Fibroblast of gingiva (primary cell): ENCODE measurements at regions not wholly inside any gene's neighbourhood (a gene's known extent, or its start where the extent isn't known, plus 50 kb on each side); places are given as distances from the start of the nearest gene placed in this dataset.
"Not testable (repeated sequence)": the region's sequence is repeated elsewhere in the genome, so short reads cannot be mapped to it uniquely, and the experiment has no call there.

Source experiments
- DNase-seq: peaks from one replicate; pipeline ENCODE4 v3.0.0-alpha.2; 2011; ENCODE audit warnings: low read depth

DNA sequence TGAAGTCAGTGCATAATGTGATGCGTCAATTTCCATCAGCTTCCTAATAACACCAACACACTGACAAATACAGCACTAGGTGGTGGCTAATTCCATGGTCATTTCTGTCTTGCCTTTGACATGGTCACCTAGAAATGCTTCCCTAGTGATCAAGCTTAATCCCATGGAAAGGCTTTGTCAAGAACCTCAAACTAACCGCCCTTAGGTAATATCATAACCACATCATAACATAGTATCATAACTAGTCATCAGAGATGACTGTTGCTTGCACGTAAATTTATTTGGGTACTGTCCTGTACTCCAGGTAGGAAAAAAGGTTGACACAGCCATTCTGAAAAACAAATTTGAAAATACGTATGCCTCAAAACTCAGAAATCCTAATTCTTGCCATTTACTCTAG is 471.8 kb downstream of the IRS1 start:
- DNase-seq: no peak

DNA sequence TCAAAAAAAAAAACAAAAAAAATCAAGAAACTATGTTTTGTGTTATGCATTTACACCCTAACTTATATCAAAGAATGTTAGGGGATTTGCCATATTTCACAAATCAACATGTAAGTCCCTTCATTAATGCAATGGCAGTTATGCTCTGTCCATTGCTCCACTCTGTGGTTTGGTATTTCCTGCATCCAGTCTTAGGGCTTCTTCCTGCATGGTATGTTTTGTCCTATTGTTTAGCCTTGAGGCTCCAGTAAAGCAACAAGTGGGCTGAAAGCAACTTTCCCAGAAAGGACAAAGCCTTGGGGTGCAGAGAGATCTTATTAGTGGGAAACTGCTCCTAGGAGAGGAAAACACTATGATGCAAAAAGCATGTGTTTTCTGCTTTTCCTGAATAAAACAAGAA is 474.1 kb downstream of the IRS1 start:
- DNase-seq: no peak

DNA sequence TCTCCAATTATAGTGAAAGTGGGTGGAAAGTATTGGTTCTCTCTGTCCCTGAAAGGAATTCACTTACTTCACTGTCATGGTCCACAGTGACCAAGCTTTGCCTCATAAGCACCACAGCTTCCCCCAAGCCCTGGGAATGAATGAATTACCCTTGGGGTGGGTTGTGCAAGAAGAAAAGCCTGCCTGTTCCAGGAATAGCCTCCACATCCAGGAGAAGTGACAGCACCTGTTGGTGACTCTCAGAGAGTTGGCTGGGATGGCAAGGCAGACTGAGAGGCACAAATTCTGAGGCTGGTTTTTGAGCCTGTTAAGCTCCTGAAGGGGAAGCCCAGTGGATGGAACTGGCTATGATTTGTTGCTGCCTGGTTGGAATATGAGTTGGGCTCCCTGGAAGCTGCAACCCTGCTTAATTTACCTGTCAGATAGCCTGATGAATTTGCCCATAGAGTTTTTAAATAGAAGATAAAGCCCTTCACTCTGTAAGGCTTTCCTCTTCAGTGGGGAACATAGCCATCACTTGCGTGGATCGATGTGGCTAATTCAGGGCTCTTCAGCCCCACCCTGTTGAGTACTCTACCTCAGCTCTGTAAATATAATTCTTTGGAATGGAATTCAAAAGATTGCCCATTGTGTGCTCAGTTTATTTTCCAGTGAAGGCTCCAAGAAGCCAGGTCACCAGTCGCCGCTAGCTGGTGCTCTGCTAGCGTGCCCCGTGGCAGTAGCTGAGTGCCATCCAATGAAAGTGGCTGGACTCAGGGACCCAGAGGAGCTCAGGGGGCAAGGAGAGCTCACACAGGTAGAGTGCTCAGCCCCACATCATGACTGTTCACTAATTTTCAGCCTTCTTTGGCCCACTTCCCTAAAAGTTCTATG is 479.3 kb downstream of the IRS1 start:
- no peak for DNase-seq

DNA sequence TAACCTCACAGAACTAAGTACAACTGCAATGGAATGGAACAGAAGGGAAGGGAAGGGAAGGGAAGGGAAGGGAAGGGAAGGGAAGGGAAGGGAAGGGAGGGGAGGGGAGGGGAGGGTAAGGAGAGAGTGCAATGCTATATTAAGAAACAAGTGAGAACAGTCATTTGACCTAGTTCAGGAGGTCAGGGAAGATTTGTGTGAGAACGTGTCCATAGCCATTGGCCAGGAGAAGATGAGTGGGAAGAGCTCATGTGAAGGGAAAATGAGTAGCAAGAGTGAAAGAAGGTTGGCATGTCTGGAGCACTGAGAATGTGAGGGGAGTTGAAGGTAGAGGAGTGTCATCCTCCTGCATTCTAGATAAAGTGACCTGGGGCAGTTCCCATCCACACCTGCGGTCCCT is 481.6 kb downstream of the IRS1 start:
- DNase-seq: no peak

DNA sequence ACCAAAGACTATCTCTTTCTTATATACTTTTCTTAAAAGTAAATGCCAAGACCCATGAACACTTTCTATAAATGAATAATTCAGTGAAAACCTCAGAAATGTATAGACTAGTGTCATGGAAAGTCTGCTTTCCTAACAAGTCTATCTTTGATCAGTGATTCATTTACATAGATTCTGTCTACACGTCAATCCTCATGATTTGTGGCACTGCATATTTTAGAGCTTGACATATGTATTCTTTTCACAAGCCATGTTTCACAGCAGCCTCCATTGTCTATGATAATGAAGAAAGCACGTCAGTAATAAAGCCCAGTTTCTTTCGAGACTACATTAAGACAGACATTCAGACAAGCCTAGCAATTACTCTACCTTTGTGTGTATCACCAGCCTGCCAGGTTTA is 486.6 kb downstream of the IRS1 start:
- no peak for DNase-seq

DNA sequence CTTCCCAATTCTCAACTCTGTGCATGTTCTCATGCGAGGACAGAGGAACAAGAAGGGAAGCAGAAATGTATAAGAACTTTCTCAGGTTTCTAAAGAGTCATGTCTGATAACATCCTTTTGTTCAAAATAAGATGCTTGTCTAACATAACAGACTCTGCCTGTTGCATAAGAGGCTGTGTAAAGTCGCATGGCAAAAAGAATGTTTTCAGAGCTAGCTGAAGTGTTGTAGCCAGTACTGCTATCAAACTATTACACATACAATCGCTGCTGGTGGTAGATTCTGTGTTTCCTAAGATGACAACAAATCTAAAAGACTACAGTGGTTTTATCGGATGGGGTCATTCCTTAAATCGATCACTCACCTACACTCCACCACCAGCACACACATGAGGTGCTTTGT is 487.5 kb downstream of the IRS1 start:
- DNase-seq: no peak

DNA sequence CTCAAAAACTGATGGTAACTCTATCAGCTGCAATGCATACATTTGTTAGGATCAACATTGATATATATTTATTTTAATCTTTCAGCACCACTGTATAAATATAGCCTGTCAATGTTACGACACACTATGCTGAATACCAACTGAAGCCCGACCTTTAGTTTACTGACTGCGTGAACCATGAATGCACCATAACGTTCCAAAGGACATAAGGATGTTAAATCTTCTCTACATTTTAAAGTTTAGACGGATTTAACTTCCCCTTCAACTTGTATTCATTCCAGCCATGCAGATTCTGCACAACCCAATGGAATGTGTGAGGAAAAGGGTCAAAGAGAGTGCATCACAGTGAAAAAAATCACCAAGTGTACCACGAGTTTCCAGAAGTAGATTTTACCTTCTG is 489.5 kb downstream of the IRS1 start:
- no peak for DNase-seq

DNA sequence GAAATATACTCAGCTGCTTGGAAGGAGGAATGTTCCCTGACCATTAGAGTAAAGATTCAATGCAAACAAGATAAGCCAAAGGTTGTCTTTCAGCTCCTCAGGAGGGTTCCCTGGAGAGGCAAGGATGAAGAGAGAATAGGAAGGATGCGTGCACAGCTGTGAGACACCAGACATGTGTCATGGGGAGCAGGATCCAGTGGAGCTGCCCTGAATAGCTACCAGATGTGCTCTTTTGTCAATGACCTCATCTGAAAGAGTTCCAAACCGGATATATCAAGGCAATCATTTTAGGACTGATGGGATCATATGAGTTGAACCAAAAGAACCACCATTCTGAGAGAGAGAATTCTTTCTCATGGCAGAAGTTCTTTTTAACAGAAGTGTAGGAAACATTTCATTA is 490.6 kb downstream of the IRS1 start:
- DNase-seq: peak; percentile 51

DNA sequence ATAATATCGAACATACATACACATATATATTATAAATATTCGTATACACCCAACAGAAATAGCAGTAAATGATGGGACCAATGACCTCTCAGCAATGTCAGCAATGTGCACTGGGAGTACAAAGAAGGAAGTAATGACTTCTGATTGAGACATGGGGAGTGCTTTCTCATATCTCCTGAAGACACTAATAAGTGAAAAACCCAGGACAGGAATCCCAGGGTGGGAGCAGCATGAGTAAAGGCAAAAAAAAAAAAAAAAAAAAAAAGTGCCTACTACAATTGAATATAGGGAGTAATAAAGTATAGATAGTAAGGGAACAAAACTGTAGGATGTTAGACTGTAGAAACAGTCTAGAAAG is 491.3 kb downstream of the IRS1 start:
- no peak for DNase-seq

DNA sequence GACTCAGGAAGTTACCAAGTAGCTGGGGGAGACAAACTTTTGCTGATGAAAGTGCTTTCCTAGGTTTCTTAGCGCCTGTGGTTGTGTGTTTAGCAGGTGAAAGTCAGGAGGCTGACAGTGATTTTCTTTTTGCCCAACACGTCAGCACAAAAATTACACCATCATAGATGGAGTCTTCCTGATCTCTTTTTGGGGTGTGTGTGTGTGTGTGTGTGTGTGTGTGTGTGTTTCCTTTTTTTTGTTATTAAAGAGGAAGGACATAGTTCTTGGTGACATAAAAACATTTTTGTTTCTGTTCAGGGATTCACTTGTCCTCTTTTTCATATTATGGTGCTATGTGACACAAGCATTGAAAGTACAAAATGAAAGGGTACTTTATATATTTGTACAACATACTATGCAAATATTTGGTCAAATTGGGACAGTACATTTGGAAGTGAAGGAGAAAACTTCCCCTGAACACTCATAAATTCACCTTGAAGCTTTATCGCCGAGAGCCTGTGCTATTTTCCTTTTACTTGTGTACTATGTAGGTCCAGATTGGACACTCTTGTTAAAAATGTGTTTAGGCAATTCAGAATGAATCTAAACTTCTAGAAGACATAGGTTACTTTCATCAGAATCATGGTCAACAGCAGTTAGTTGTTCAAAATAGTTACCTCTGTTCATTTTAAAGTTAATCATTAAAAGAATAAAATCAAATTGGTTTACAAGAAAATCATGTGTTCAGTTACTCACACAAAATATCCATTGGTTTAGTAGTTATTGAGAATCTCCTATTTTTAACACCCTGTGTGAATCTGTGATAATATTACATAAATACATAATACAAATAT is 491.9 kb downstream of the IRS1 start:
- no peak for DNase-seq

DNA sequence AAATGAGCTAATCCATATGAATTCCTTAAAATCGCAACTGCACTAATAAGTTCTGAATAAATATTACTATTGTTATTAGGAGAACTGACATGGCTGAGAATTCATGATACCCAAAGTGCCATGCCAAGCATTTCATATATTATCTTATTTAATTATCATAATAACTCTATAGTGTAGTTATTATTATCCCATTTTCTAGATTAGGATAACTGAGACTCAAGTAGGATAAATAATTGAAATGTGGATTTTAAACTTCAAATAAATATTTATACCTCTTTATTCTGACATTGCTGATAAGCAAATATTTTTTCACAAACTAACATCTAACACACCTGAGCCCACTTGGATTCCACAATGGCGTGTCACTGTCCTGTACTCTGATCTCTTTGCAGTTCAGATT is 492.7 kb downstream of the IRS1 start:
- DNase-seq: no peak

DNA sequence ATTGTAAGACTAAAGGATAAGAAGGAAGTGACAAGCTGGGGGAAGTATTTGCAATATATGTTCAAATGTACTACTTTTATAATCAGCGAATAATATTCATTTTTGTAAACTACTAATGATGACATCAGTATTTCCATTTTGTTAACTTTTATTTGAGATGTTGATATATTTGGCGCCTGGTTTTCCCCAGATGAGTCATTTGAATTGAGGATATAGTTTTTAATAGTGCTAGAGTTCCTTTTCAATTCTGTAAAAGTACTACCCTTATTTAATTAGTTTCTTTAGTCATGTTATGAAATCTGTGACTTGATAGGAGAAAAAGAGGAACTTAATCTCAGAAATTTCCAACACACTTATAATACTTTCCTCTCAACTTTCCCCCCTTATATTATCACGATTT is 495.3 kb downstream of the IRS1 start:
- DNase-seq: no peak

DNA sequence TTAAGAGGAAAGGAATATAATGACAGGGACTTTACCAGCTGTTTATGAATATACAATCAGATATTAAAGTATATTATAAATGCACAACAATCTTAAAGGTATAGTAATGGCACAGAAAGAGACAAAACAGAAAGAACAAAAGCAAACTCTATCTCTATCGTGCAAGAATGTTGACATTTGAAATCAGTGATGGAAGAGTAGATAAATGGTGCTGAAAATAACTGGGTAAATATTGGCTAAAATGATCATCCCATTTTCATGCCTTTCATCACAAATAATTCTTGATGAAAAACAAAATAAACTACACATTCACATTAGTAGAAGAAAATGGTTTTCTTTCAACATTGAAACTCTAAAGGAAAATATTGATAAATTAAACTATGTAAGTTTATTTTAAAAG is 495.9 kb downstream of the IRS1 start:
- DNase-seq: no peak

DNA sequence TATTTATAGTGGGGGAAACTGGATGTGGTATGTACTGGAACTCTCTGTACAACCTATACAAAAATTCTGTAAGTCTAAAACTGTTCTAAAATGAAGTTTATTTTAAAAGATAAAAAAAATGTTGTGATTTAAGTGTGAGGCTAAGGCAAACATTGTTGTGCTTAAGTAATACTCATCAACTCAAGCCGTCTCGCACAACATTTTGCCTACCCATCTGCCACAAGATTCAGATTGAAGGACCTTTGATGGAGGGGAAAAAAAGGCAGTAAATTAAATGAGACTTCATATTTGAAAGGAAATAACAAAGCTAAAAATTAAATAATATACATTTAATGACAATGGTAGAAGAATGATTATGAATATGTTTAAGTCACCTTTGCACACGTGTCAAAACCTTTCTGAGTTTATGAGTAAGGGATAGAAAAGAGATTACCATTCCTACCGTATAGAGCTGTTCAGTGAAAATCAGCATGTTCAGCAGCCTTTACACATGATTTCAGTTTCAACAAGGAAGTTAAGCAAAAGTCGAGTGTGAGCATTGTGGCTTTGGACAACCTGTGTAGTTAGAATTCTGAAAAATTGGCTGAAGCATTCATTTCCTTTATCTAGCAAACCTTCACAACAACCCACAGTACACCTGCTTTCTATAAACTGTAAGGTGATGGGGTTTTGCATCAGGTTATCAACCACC is 499.3 kb downstream of the IRS1 start:
- DNase-seq: no peak

DNA sequence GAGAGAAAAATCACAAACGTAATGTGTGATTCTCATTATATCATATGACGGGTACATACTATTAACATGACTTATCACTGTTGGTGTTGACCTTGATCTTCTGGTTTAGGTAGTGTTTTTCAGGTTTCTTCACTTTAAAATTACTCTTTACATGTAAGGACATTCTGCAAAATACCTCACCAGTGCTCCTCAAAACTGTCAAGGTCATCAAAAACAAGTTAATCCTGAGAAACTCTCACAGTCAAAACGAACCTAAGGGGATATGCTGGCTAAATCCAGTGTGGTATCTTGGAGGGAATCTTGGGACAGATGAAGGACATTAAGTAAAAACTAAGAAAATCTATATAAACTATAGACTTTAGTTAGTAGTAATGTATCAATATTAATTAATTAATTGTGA is 499.8 kb downstream of the IRS1 start:
- DNase-seq: no peak

DNA sequence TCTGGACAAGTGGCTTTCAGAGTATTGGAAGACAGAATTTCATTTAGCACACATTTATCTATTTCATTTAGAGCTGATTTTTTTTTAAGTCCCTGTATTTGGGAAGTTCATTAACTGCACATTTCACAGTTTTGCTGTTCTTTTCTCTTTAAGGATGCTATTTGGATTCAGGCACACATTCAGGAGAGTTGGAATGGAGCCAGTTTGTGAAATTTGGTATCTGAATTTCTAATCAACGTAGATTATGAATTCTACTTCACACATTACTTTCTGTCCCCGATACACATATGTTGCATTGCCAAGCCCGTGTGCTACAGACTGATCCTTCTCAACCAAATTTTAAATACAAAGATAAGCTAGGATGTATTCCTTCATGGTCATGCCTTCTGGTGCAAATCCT is 503.9 kb downstream of the IRS1 start:
- no peak for DNase-seq

DNA sequence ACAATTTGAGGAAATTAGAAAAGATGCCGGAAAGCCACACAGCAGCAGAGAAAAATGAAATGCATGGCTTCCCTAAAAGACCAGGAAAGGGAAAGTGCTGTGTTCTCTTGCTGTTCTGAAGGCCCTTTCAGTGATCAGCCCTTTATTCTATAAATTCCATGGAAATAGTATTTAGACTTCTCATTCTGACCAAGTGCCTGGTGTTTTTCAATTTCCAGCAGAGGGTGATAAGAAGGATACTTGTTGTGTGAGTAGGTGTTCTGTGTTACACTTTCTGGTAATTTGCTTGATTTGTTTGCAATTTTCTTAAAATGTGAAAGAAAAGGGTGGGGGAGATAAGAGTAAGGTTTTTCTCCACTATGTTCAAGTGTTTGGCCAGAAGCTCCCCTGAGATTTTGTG is 504.5 kb downstream of the IRS1 start:
- DNase-seq: no peak

DNA sequence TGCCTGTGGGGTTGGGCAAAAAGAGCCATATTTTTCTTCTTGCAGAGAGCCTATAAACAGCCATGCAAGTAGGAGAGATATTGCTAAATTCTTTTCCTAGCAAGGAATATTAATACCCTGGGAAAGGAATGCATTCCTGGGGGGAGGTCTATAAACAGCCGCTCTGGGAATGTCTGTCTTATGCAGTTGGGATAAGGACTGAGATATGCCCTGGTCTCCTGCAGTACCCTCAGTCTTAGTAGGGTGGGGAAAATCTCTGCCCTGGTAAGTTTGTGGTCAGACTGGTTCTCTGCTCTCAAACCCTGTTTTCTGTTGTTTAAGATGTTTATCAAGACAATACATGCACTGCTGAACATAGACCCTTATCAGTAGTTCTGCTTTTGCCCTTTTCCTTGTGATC is 508.3 kb downstream of the IRS1 start:
- DNase-seq: not testable (repeated sequence)

DNA sequence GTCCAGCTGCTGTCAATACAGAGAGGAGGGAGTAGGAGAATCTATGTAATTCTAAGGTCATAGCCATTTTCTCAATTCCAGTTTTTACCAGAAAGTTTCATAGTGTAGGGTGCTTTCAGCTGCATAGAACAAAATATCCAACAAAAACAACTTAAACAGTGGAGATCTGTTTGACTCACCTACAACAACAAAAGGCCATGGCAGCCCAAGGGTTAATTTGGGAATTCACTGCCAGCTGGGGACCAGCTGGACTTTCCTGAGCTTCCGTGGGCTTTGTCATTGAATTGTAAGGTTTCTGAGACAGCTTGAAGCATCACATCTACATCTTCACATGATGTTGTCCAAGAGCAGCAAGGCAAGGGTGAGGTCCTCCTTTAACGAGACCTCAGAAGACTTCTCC is 512.7 kb downstream of the IRS1 start:
- DNase-seq: no peak

DNA sequence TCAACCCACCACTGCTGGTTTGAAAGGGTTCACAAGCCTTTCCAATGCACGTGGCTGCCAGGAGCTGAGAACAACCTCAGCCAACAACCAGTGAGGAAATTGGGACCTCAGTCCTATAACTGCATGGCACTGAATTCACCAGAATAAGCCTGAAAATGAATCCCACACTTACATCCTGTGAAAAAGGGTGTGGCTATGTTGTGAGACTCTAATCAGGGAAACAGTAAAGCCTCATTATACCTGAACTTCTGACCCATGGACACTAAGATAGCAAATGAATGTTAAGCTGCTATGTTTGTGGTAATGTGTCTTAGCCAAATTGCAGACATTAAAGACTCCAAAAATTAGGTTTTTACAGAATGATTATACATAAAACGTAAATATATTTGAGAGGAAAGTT is 515.8 kb downstream of the IRS1 start:
- no peak for DNase-seq

DNA sequence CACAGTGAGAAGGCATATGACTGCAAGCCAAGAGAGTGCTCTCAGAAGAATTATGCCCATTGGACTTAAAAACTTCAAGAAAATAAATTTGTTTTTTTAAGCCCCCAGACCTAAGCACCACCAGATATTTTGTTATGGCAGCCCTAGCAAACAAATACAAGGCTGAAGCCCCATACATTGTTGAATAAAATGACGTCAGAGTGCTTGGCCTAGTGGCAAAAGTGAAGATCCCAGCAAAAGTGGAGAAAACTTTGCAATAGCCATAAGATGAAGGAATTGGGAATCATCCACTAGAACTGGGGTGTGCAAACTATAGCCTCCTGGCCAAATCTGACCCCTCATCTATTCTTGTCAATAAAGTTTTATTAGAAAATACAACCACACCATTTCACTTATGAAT is 517.5 kb downstream of the IRS1 start:
- no peak for DNase-seq

DNA sequence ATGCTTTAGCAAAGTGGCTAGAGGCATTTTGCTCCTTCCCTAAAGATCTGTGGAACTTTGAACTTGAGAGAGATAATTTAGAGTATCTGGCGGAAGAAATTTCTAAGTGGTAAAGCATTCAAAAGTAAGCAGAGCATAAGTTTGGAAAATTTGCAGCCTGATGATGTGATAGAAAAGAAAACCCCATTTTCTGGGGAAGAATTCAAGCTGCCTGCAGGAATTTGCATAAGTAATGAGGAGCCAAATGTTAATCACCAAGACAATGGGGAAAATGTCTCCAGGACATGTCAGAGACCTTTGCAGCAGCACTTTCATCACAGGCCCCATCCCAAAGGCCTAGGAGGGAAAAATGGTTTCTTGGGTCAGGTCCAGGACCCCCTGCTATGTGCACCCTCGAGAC is 519.5 kb downstream of the IRS1 start:
- DNase-seq: not testable (repeated sequence)

DNA sequence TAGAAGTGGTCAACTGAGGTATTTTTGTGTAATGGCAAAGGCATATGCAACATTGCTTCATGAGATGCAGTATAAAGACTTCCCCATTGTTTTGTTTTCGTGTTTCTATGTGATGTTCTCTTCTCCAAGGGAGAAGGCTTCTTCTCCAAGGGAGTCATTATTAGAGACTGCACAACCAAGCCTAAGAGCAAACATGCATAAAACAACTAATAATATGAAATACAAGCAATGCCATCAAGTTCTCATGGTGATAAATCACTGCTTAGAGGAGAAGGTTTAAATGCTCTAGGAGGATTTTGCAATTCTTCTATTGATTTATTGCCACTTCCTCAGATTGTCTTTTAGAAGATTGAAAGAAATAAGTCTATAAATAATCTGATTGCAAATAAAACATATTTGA is 524.4 kb downstream of the IRS1 start:
- no peak for DNase-seq
